Upper lobe of left lung (tissue), 6 donors: ENCODE measurements at regions not wholly inside any gene's neighbourhood (a gene's known extent, or its start where the extent isn't known, plus 50 kb on each side); places are given as distances from the start of the nearest gene placed in this dataset.

Experiments
- ATAC-seq, 2 donors: fragments of 200-7000 bp; cut with Tn5 transposase; one replicate each; pipeline ENCODE4 v1.9.1; 2022; ENCODE audit warnings: mild to moderate bottlenecking in 2 of 2, moderate library complexity in 2 of 2; ENCODE audit not compliant: low FRiP score in 2 of 2
- DNase-seq, 2 donors: peaks; one replicate each; pipeline ENCODE4 v3.0.0-alpha.2; 2019 to 2020
- H3K27ac ChIP-seq, 4 donors: fragments of 200-600 bp; sonication (generic); one replicate each; pipeline ENCODE4 v1.5.1; 2016 to 2019
- H3K27me3 ChIP-seq, 4 donors: fragments of 200-600 bp; sonication (generic); one replicate each; pipeline ENCODE4 v1.5.1; 2017 to 2019
- H3K36me3 ChIP-seq, 4 donors: fragments of 200-600 bp; sonication (generic); one replicate each; pipeline ENCODE4 v1.5.1; 2016 to 2019
- H3K4me1 ChIP-seq, 4 donors: fragments of 200-600 bp; sonication (generic); one replicate each; pipeline ENCODE4 v1.5.1; 2018 to 2019
- H3K4me3 ChIP-seq, 4 donors: fragments of 200-600 bp; sonication (generic); one replicate each; pipeline ENCODE4 v1.5.1; 2017 to 2019; ENCODE audit warnings: mild to moderate bottlenecking in 2 of 4, moderate library complexity in 1 of 4
- H3K9me3 ChIP-seq, 4 donors: fragments of 200-600 bp; sonication (generic); one replicate each; pipeline ENCODE4 v1.5.1; 2018 to 2019
- CTCF ChIP-seq, 6 experiments: fragments of 450-650 bp in 4 of 6; fragments of 200-600 bp in 2 of 6; sonication (generic) in 2 of 6; IDR thresholded peaks; one replicate each; pipeline ENCODE4 v1.5.1; 2016 to 2019; ENCODE audit warnings: antibody characterized with exemption in 6 of 6
- EP300 ChIP-seq, 4 donors: sonication (generic); formaldehyde crosslinking; IDR thresholded peaks; one replicate each; pipeline ENCODE4 v1.5.1; 2017; ENCODE audit warnings: antibody characterized with exemption in 4 of 4, control low read depth in 2 of 4
- POLR2A ChIP-seq, 4 donors: fragments of 450-650 bp; IDR thresholded peaks; one replicate each; pipeline ENCODE4 v1.5.1; 2016 to 2017; ENCODE audit warnings: antibody characterized with exemption in 4 of 4, mild to moderate bottlenecking in 2 of 4
- POLR2AphosphoS5 ChIP-seq, 2 donors: sonication (generic); formaldehyde crosslinking; IDR thresholded peaks; one replicate each; pipeline ENCODE4 v1.5.1; 2017; ENCODE audit warnings: antibody characterized with exemption in 2 of 2
- WGBS, 2 donors: methylation state at CpG; one replicate each; pipeline ENCODE4 v1.1.5; 2017 to 2018; 5-methylcytosine and 5-hydroxymethylcytosine counted together
- donor health status: DM: no; HTN: no; CAD: no; lungs with moderate emphysema.
- donor health status: DM: no; HTN: yes; CAD: no; lungs with severe emphysema.

GRCh38 chr7:95700917-95701316 is 71.4 kb upstream of the DYNC1I1 start:
- H3K36me3 ChIP-seq = no peaks in the 10 kb centered on the region
- no peak overlapping the region for H3K27ac ChIP-seq
- H3K4me1 ChIP-seq = no peaks in the 10 kb centered on the region
- no peaks in the 10 kb centered on the region for H3K9me3 ChIP-seq
- no peak for ATAC-seq
- H3K4me3 ChIP-seq = no peak overlapping the region
- TF ChIP-seq CTCF (IDR thresholded peaks at IDR 0.05) (no peak), POLR2AphosphoS5 (IDR thresholded peaks at IDR 0.05) (no peak), EP300 (IDR thresholded peaks at IDR 0.05) (no peak), POLR2A (IDR thresholded peaks at IDR 0.05) (no peak)
- DNase-seq = no peak
- no peaks in the 10 kb centered on the region for H3K27me3 ChIP-seq

- TF ChIP-seq POLR2A (IDR thresholded peaks at IDR 0.05) (no peak), POLR2AphosphoS5 (IDR thresholded peaks at IDR 0.05) (no peak), CTCF (IDR thresholded peaks at IDR 0.05) (no peak), EP300 (IDR thresholded peaks at IDR 0.05) (no peak)
- peaks cover 0 to 7% (median 5%) of the 10 kb centered on the region in 4 donors for H3K4me1 ChIP-seq
- no peaks in the 10 kb centered on the region for H3K36me3 ChIP-seq
- DNase-seq (no peak), ATAC-seq (no peak)
- 76 to 83% methylated on average over 2 of the region's 2 CpGs for WGBS, 2 donors
- H3K9me3 ChIP-seq = no peaks in the 10 kb centered on the region
- no peaks in the 10 kb centered on the region for H3K27me3 ChIP-seq
- H3K4me3 ChIP-seq = no peak overlapping the region
- no peak overlapping the region for H3K27ac ChIP-seq
Observed at GRCh38 chr7:95694334-95694733, 78.0 kb upstream of the DYNC1I1 start.

GRCh38 chr7:95693551-95694333 is 78.6 kb upstream of the DYNC1I1 start:
- 81 to 83% methylated on average over 5 of the region's 5 CpGs for WGBS, 2 donors
- Histone ChIP-seq H3K27ac (no peak overlapping the region), H3K4me3 (no peak overlapping the region), H3K4me1 (peaks cover 0 to 7% (median 5%) of the 10 kb centered on the region in 4 donors), H3K27me3 (no peaks in the 10 kb centered on the region), H3K36me3 (no peaks in the 10 kb centered on the region), H3K9me3 (no peaks in the 10 kb centered on the region)
- DNase-seq = no peak
- ATAC-seq = no peak
- TF ChIP-seq POLR2AphosphoS5 (IDR thresholded peaks at IDR 0.05) = no peak
- no peak for TF ChIP-seq CTCF (IDR thresholded peaks at IDR 0.05)
- TF ChIP-seq EP300 (IDR thresholded peaks at IDR 0.05) = no peak
- TF ChIP-seq POLR2A (IDR thresholded peaks at IDR 0.05) = no peak

- no peak for TF ChIP-seq POLR2AphosphoS5 (IDR thresholded peaks at IDR 0.05)
- TF ChIP-seq CTCF (IDR thresholded peaks at IDR 0.05) = no peak
- TF ChIP-seq EP300 (IDR thresholded peaks at IDR 0.05) = no peak
- TF ChIP-seq POLR2A (IDR thresholded peaks at IDR 0.05) = no peak
- ATAC-seq (no peak), DNase-seq (no peak)
- no peak overlapping the region for H3K27ac ChIP-seq
- H3K9me3 ChIP-seq = no peaks in the 10 kb centered on the region
- H3K36me3 ChIP-seq = no peaks in the 10 kb centered on the region
- H3K4me1 ChIP-seq = peaks cover 0 to 7% (median 5%) of the 10 kb centered on the region in 4 donors
- no peak overlapping the region for H3K4me3 ChIP-seq
- WGBS, 2 donors = 69 to 94% methylated on average over 4 of the region's 4 CpGs
- H3K27me3 ChIP-seq = no peaks in the 10 kb centered on the region
Observed at GRCh38 chr7:95691464-95691863, 80.9 kb upstream of the DYNC1I1 start.
